Upper lobe of left lung (tissue), 4 donors: ENCODE measurements at regions not wholly inside any gene's neighbourhood (a gene's known extent, or its start where the extent isn't known, plus 50 kb on each side); places are given as distances from the start of the nearest gene placed in this dataset.

Experiments
- CTCF ChIP-seq, 6 experiments: fragments of 450-650 bp in 4 of 6; fragments of 200-600 bp in 2 of 6; sonication (generic) in 2 of 6; IDR thresholded peaks; one replicate each; pipeline ENCODE4 v1.5.1; 2016 to 2019; ENCODE audit warnings: antibody characterized with exemption in 6 of 6
- EP300 ChIP-seq, 4 donors: sonication (generic); formaldehyde crosslinking; IDR thresholded peaks; one replicate each; pipeline ENCODE4 v1.5.1; 2017; ENCODE audit warnings: antibody characterized with exemption in 4 of 4, control low read depth in 2 of 4
- POLR2A ChIP-seq, 4 donors: fragments of 450-650 bp; IDR thresholded peaks; one replicate each; pipeline ENCODE4 v1.5.1; 2016 to 2017; ENCODE audit warnings: antibody characterized with exemption in 4 of 4, mild to moderate bottlenecking in 2 of 4
- POLR2AphosphoS5 ChIP-seq, 2 donors: sonication (generic); formaldehyde crosslinking; IDR thresholded peaks; one replicate each; pipeline ENCODE4 v1.5.1; 2017; ENCODE audit warnings: antibody characterized with exemption in 2 of 2

- TF ChIP-seq CTCF (IDR thresholded peaks at IDR 0.05): no peak
- TF ChIP-seq EP300 (IDR thresholded peaks at IDR 0.05): no peak
- no peak for TF ChIP-seq POLR2A (IDR thresholded peaks at IDR 0.05)
- no peak for TF ChIP-seq POLR2AphosphoS5 (IDR thresholded peaks at IDR 0.05)
Observed at GRCh38 chr20:48569679-48570078, 258.1 kb downstream of the PREX1 start.
